GM12891 (cell line): ENCODE measurements at regions not wholly inside any gene's neighbourhood (a gene's known extent, or its start where the extent isn't known, plus 50 kb on each side); places are given as distances from the start of the nearest gene placed in this dataset.

Source experiments
- POLR2A ChIP-seq: IDR thresholded peaks from 2 replicates; pipeline ENCODE4 v1.6.1; 2011; ENCODE audit warnings: low read depth, low read length, control low read depth
- POLR2AphosphoS5 ChIP-seq: IDR thresholded peaks from 2 replicates; pipeline ENCODE4 v1.6.1; 2011; ENCODE audit warnings: low read depth, low read length, control low read depth
- POU2F2 ChIP-seq: IDR thresholded peaks from 2 replicates; pipeline ENCODE4 v1.6.1; 2011; ENCODE audit warnings: low read depth, mild to moderate bottlenecking, control low read depth, low read length, moderate library complexity
- SPI1 ChIP-seq: IDR thresholded peaks from 2 replicates; pipeline ENCODE4 v1.6.1; 2011; ENCODE audit warnings: low read depth, low read length, control low read depth
- TAF1 ChIP-seq: IDR thresholded peaks from 2 replicates; pipeline ENCODE4 v1.6.1; 2011; ENCODE audit warnings: low read depth, low read length, control low read depth

GRCh38 chr6:139713900-139714506 is 339.6 kb upstream of the CITED2 start:
- TF ChIP-seq POLR2AphosphoS5, result no peak
- TF ChIP-seq POU2F2, result no peak
- TF ChIP-seq TAF1, result no peak
- no peak for TF ChIP-seq POLR2A
- no peak for TF ChIP-seq SPI1
